Cardiac fibroblast (primary cell): ENCODE measurements at regions not wholly inside any gene's neighbourhood (a gene's known extent, or its start where the extent isn't known, plus 50 kb on each side); places are given as distances from the start of the nearest gene placed in this dataset.

Experiments
- DNase-seq, 2 donors: peaks; one replicate each; pipeline versions ENCODE4 v3.0.0 to v3.0.0-alpha.2; 2010; ENCODE audit warnings: low read depth in 2 of 2
- H3K4me3 ChIP-seq, 2 donors: replicated peaks in 1 of 2; 1 replicate in 1 of 2; 2 replicates in 1 of 2; pipeline ENCODE4 v1.5.1; 2011; ENCODE audit warnings: low read depth in 2 of 2, low read length in 2 of 2, mild to moderate bottlenecking in 2 of 2, moderate library complexity in 1 of 2
- CTCF ChIP-seq: IDR thresholded peaks from one replicate; pipeline ENCODE4 v1.5.1; 2011; ENCODE audit warnings: low read depth, mild to moderate bottlenecking, low read length, inconsistent platforms

GRCh38 chr20:40481743-40482458 lies 207.1 kb downstream of the MAFB start:
- no peak for TF ChIP-seq CTCF
- no peak for DNase-seq
- H3K4me3 ChIP-seq: no peak overlapping the region

GRCh38 chr20:40481337-40481736 lies 207.7 kb downstream of the MAFB start:
- H3K4me3 ChIP-seq: no peak overlapping the region
- no peak for DNase-seq
- no peak for TF ChIP-seq CTCF

- DNase-seq: no peak
- no peak overlapping the region for H3K4me3 ChIP-seq
- no peak for TF ChIP-seq CTCF
These were observed 211.2 kb downstream of the MAFB start for GRCh38 chr20:40477805-40478204.

GRCh38 chr20:40476461-40476860 lies 212.6 kb downstream of the MAFB start:
- TF ChIP-seq CTCF: no peak
- H3K4me3 ChIP-seq: no peak overlapping the region
- DNase-seq: no peak

- no peak for TF ChIP-seq CTCF
- no peak overlapping the region for H3K4me3 ChIP-seq
- no peak for DNase-seq
These were observed 216.1 kb downstream of the MAFB start for GRCh38 chr20:40472905-40473304.

- H3K4me3 ChIP-seq: no peak overlapping the region
- DNase-seq: no peak
- no peak for TF ChIP-seq CTCF
These were observed 217.8 kb downstream of the MAFB start for GRCh38 chr20:40471261-40471629.
